K562 (cell line): ENCODE measurements at regions not wholly inside any gene's neighbourhood (a gene's known extent, or its start where the extent isn't known, plus 50 kb on each side); places are given as distances from the start of the nearest gene placed in this dataset.

Experiments
- ATAC-seq: fragments of 200-7000 bp; cut with Tn5 transposase; 3 replicates; pipeline ENCODE4 v1.9.1; 2020; ENCODE audit warnings: moderate library complexity
- BruUV-seq: library from RNA; stranded (reverse); fragments of 400-500 nt; replicated peaks from 2 replicates; lab custom pipeline; 2021; lab: Mats Ljungman, UMichigan
- CTCF ChIA-PET: fragments of 300-600 bp; formaldehyde crosslinking; extraction: SDS; loops from one replicate; lab custom pipeline; 2021; ENCODE audit warnings: low intra/inter-chr PET ratio; lab: Yijun Ruan, JAX
- POLR2A ChIA-PET: fragments of 300-600, 350-650 bp; sonication (Branson Sonifier 250); formaldehyde crosslinking; extraction: SDS; loops from one replicate; lab custom pipeline; 2021; ENCODE audit warnings: antibody characterized with exemption, inconsistent platforms; lab: Yijun Ruan, JAX
- DNase-seq, 4 experiments: peaks; one replicate each; pipeline versions ENCODE4 v3.0.0 to v3.0.0-alpha.2; 2011 to 2018; ENCODE audit warnings: low spot score in 3 of 4, mixed read lengths in 3 of 4; ENCODE audit errors: extremely low read depth in 1 of 4
- FAIRE-seq: peaks from 2 replicates; lab custom pipeline; 2011; peaks lifted over from hg19 to GRCh38; lab: Jason Lieb, UNC
- H2AFZ ChIP-seq: 2 replicates; pipeline ENCODE4 v1.6.0; 2011; ENCODE audit warnings: low read depth, low read length, control low read depth, inconsistent platforms
- H3K27ac ChIP-seq: fragments of 200-600 bp; 3 replicates; pipeline ENCODE4 v1.8.0; 2011; ENCODE audit warnings: low read depth, mild to moderate bottlenecking, control low read depth, inconsistent platforms, low read length, moderate library complexity, mixed read lengths; ENCODE audit errors: extremely low read depth
- H3K27me3 ChIP-seq, 2 experiments: fragments of 300-600 bp in 1 of 2; 2 replicates in 1 of 2; 3 replicates in 1 of 2; pipeline versions ENCODE4 v1.6.0 to v1.8.0; 2011; ENCODE audit warnings: inconsistent platforms in 2 of 2, low read length in 2 of 2, mild to moderate bottlenecking in 1 of 2, mixed read lengths in 1 of 2, moderate library complexity in 1 of 2; ENCODE audit not compliant: control insufficient read depth in 2 of 2, insufficient read depth in 2 of 2
- H3K36me3 ChIP-seq: fragments of 300-600 bp; 3 replicates; pipeline ENCODE4 v1.8.0; 2011; ENCODE audit warnings: mild to moderate bottlenecking, low read length, inconsistent platforms; ENCODE audit not compliant: control insufficient read depth, insufficient read depth
- H3K4me1 ChIP-seq, 2 experiments: fragments of 200-600 bp in 1 of 2; replicated peaks in 1 of 2; 2 replicates in 1 of 2; 3 replicates in 1 of 2; pipeline versions ENCODE4 v1.5.1 to v1.8.0; 2011; ENCODE audit warnings: inconsistent platforms in 2 of 2, low read length in 2 of 2, mild to moderate bottlenecking in 1 of 2, mixed read lengths in 1 of 2, moderate library complexity in 1 of 2; ENCODE audit not compliant: control insufficient read depth in 2 of 2, insufficient read depth in 2 of 2
- H3K4me2 ChIP-seq: 2 replicates; pipeline ENCODE4 v1.6.1; 2011; ENCODE audit warnings: low read length, control low read depth, inconsistent platforms, mixed read lengths; ENCODE audit not compliant: insufficient read depth
- H3K4me3 ChIP-seq: fragments of 200-600 bp; sonication (generic), shearing (Covaris generic); 2 replicates; pipeline ENCODE4 v1.5.1; 2016; ENCODE audit warnings: control low read depth, inconsistent platforms
- H3K79me2 ChIP-seq: fragments of 200-600 bp; 3 replicates; pipeline ENCODE4 v1.8.0; 2011; ENCODE audit warnings: low read length, inconsistent platforms; ENCODE audit not compliant: control insufficient read depth, insufficient read depth
- H3K9ac ChIP-seq, 2 experiments: 2 replicates each; pipeline versions ENCODE4 v1.6.0 to v1.6.1; 2011; ENCODE audit warnings: low read depth in 2 of 2, low read length in 2 of 2, control low read depth in 1 of 2, inconsistent platforms in 1 of 2, mild to moderate bottlenecking in 1 of 2, mixed read lengths in 1 of 2; ENCODE audit not compliant: insufficient read depth in 1 of 2
- H3K9me1 ChIP-seq: one replicate; pipeline ENCODE4 v1.6.0; 2011; ENCODE audit warnings: inconsistent platforms, mild to moderate bottlenecking, low read length, moderate library complexity; ENCODE audit not compliant: control insufficient read depth, insufficient read depth
- H3K9me3 ChIP-seq: replicated peaks from 2 replicates; pipeline ENCODE4 v1.5.1; 2011; ENCODE audit warnings: low read depth, low read length, inconsistent platforms; ENCODE audit not compliant: control insufficient read depth, insufficient read depth
- H4K20me1 ChIP-seq: replicated peaks from 2 replicates; pipeline ENCODE4 v1.6.1; 2011; ENCODE audit warnings: low read length, inconsistent platforms, mixed read lengths; ENCODE audit not compliant: control insufficient read depth, insufficient read depth
- CAMTA2 ChIP-seq: fragments of 250-450 bp; sonication (Bioruptor Pico); conservative IDR thresholded peaks from 2 replicates; pipeline ENCODE4 v1.5.1; 2022
- DEAF1 ChIP-seq: fragments of 450-650 bp; formaldehyde crosslinking; IDR thresholded peaks from 2 replicates; pipeline ENCODE4 v1.4.0; 2020; ENCODE audit warnings: mild to moderate bottlenecking, moderate library complexity
- KAT7 ChIP-seq: sonication (generic); formaldehyde crosslinking; IDR thresholded peaks from 2 replicates; pipeline ENCODE4 v1.8.0; 2022; ENCODE audit warnings: missing genetic modification reagents, mild to moderate bottlenecking, borderline replicate concordance
- MBD2 ChIP-seq: sonication (generic); IDR thresholded peaks from 2 replicates; pipeline ENCODE4 v1.6.1; 2016; ENCODE audit warnings: low read depth, borderline replicate concordance
- MXI1 ChIP-seq: IDR thresholded peaks from 2 replicates; pipeline ENCODE4 v1.6.1; 2011; ENCODE audit warnings: low read depth, mild to moderate bottlenecking, improper control_type of control experiment, low read length
- NBN ChIP-seq: fragments of 450-650 bp; IDR thresholded peaks from 2 replicates; pipeline ENCODE4 v1.6.1; 2016; ENCODE audit warnings: low read depth, mild to moderate bottlenecking
- OTX1 ChIP-seq: fragments of 450-650 bp; formaldehyde crosslinking; IDR thresholded peaks from 2 replicates; pipeline ENCODE4 v1.4.0; 2022; ENCODE audit warnings: mild to moderate bottlenecking
- PHB ChIP-seq: fragments of 250-450 bp; sonication (Bioruptor Pico); IDR thresholded peaks from 2 replicates; pipeline ENCODE4 v1.5.0; 2021
- SMC3 ChIP-seq: conservative IDR thresholded peaks from 2 replicates; pipeline ENCODE4 v1.6.1; 2011; ENCODE audit warnings: low read depth, low read length, improper control_type of control experiment; ENCODE audit not compliant: insufficient read depth
- XRCC4 ChIP-seq: IDR thresholded peaks from one replicate; pipeline ENCODE4 v1.6.1; 2011; ENCODE audit not compliant: insufficient read depth, insufficient read length; ENCODE audit errors: extremely low read depth
- ZBTB11 ChIP-seq, 3 experiments: fragments of 200-800 bp in 1 of 3; fragments of 250-450 bp in 1 of 3; fragments of 450-650 bp in 1 of 3; sonication (Bioruptor Pico) in 1 of 3; sonication (Bioruptor generic) in 1 of 3; formaldehyde crosslinking in 1 of 3; IDR thresholded peaks; 2 replicates each; pipeline versions ENCODE4 v1.6.1 to v1.8.0; 2016 to 2022; ENCODE audit warnings: mild to moderate bottlenecking in 2 of 3, missing genetic modification characterization in 2 of 3, missing compliant biosample characterization in 1 of 3, moderate library complexity in 1 of 3
- ZFP1 ChIP-seq: fragments of 450-650 bp; formaldehyde crosslinking; IDR thresholded peaks from 2 replicates; pipeline ENCODE4 v1.4.0; 2020; ENCODE audit warnings: mild to moderate bottlenecking, mixed read lengths
- WGBS: fragments of 100-300 bp; shearing (Covaris generic); methylation state at CpG from one replicate; pipeline ENCODE4 v1.1.6; 2016; ENCODE audit warnings: low coverage, mixed read lengths; ENCODE audit not compliant: insufficient coverage; ENCODE audit errors: missing lambda C conversion rate; 5-methylcytosine and 5-hydroxymethylcytosine counted together
- in situ Hi-C: fragments of 300-500 bp; cut with MboI; formaldehyde crosslinking; loops from 4 replicates; pipeline ENCODE4 v1.15.0; 2018; ENCODE audit warnings: inconsistent platforms, mixed read lengths
- intact Hi-C: fragments of 100-400 bp; cut with micrococcal nuclease; formaldehyde crosslinking; loops from 2 replicates; pipeline ENCODE4 v1.14.2; 2022
- TF ChIP-seq, protein P1 (sequence below): fragments of 450-650 bp; conservative IDR thresholded peaks from 2 replicates; pipeline ENCODE4 v1.6.1; 2016; ENCODE audit warnings: missing genetic modification characterization, low read depth, mild to moderate bottlenecking, missing compliant biosample characterization, moderate library complexity
- TF ChIP-seq, protein P2 (sequence below): IDR thresholded peaks from 2 replicates; pipeline ENCODE4 v1.6.1; 2012; ENCODE audit warnings: low read depth, low read length, improper control_type of control experiment, borderline replicate concordance

DNA sequence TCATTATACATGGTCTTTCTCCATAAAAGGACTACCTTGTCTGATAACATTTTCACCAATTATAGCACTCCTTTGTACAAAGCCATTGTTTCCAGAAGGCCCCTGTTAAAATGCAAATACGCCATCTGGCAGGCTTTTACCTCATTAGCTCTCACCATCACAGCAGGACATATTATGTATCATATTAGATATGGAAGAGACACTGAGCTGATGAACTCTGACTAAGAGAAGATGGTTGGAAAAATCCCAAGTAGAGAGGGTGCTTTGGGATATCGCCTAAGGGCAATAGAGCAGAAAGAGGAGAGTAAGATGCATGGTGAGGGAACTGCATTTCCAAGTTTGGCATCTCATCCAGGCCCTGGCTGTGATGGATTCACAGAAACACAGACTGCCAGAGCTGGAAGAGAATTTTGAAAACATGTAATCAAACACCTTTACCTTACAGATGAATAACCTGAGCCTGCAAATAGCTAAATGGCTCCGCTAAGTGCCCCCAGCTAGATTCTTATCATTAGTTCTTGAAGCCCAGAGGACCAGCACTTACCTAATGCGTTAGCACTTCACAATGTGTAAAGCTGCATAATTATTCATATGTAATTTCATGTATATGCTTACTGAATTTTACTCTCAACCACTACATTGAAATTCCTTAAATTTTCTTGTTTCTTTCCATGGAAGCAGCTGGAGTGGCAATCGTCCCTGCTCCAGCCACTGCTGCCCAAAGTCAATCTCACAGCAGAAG is 393.6 kb upstream of the IZUMO3 start:
- Histone ChIP-seq H3K36me3 (no peaks in the 10 kb centered on the region), H3K4me3 (no peak overlapping the region), H3K9me1 (no peaks in the 10 kb centered on the region), H3K4me1 (no peaks in the 10 kb centered on the region), H3K27me3 (no peaks in the 10 kb centered on the region), H3K9ac (no peak overlapping the region), H2AFZ (no peak overlapping the region), H3K79me2 (no peaks in the 10 kb centered on the region), H3K27ac (no peak overlapping the region), H3K9me3 (no peaks in the 10 kb centered on the region), H3K4me2 (no peak overlapping the region), H4K20me1 (no peaks in the 10 kb centered on the region)
- FAIRE-seq (no peak), DNase-seq (no peak), ATAC-seq (no peak)
- no CpG with 5 or more reads among the region's 5 CpGs for WGBS
- intact Hi-C loops: no loop called here
- POLR2A ChIA-PET: no interaction called here
- BruUV-seq: no TSS peak
- CTCF ChIA-PET: no interaction called here
- in situ Hi-C loops: no loop called here
- no peak for TF ChIP-seq ZFP1
- no peak for TF ChIP-seq XRCC4
- TF ChIP-seq DEAF1 (CRISPR knock-in tag): no peak
- TF ChIP-seq ZBTB11 (CRISPR knock-in tag; IDR thresholded peaks at IDR 0.05): no peak
- TF ChIP-seq MBD2: no peak
- TF ChIP-seq, protein P1, sequence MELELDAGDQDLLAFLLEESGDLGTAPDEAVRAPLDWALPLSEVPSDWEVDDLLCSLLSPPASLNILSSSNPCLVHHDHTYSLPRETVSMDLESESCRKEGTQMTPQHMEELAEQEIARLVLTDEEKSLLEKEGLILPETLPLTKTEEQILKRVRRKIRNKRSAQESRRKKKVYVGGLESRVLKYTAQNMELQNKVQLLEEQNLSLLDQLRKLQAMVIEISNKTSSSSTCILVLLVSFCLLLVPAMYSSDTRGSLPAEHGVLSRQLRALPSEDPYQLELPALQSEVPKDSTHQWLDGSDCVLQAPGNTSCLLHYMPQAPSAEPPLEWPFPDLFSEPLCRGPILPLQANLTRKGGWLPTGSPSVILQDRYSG: no peak
- TF ChIP-seq MXI1: no peak
- TF ChIP-seq PHB: no peak
- TF ChIP-seq OTX1 (CRISPR knock-in tag): no peak
- no peak for TF ChIP-seq SMC3
- TF ChIP-seq, protein P2, sequence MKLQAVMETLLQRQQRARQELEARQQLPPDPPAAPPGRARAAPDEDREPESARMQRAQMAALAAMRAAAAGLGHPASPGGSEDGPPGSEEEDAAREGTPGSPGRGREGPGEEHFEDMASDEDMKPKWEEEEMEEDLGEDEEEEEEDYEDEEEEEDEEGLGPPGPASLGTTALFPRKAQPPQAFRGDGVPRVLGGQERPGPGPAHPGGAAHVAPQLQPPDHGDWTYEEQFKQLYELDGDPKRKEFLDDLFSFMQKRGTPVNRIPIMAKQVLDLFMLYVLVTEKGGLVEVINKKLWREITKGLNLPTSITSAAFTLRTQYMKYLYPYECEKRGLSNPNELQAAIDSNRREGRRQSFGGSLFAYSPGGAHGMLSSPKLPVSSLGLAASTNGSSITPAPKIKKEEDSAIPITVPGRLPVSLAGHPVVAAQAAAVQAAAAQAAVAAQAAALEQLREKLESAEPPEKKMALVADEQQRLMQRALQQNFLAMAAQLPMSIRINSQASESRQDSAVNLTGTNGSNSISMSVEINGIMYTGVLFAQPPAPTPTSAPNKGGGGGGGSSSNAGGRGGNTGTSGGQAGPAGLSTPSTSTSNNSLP: no peak
- no peak for TF ChIP-seq KAT7 (CRISPR knock-in tag)
- TF ChIP-seq NBN: no peak
- TF ChIP-seq CAMTA2: no peak
